Endothelial cell of hepatic sinusoid (primary cell): ENCODE measurements at regions not wholly inside any gene's neighbourhood (a gene's known extent, or its start where the extent isn't known, plus 50 kb on each side); places are given as distances from the start of the nearest gene placed in this dataset.

Source experiments
- in situ Hi-C: cut with HindIII; loops from 2 replicates; pipeline ENCODE4 v1.10.0; 2017; ENCODE audit warnings: low sequenced_read_pairs

- in situ Hi-C loops, result no loop called here
These were observed 114.8 kb upstream of the NAV2 start for GRCh38 chr11:19597876-19598275.

DNA sequence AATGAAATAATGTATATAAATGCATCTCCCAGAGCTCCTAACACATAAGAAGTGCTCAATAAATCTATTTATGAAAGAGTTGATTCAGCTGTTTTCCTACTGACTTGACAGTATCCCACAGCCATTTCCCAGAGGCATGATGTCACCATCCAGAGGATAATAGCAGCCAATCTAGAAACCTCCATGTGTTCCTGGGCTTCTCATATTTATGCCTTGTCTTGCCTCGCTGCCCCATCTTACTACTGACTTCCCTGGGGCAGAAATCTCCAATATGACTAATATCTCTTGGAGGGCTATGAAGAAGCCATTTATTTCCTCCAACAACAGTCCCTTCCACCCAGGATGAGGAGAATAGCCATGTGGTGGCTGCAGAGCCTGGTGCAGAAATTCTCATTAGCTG is 115.4 kb upstream of the NAV2 start:
- in situ Hi-C loops, result no loop called here

- in situ Hi-C loops, result no loop called here
These were observed 116.5 kb upstream of the NAV2 start for GRCh38 chr11:19595840-19596751.

DNA sequence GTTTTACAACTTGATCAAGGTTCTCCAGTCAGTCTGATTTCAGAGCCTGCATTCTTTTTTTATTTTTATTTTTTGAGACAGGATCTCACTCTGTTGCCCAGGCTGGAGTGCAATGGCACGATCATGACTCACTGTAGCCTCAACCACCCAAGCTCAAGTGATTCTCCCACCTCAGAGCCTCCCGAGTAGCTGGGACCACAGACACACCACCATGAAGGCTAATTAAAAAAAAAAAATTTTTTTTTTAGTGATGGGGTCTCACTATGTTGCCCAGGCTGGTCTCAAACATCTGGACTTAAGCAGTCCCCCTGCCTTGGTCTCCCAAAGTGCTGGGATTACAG is 117.2 kb upstream of the NAV2 start:
- in situ Hi-C loops, result no loop called here

DNA sequence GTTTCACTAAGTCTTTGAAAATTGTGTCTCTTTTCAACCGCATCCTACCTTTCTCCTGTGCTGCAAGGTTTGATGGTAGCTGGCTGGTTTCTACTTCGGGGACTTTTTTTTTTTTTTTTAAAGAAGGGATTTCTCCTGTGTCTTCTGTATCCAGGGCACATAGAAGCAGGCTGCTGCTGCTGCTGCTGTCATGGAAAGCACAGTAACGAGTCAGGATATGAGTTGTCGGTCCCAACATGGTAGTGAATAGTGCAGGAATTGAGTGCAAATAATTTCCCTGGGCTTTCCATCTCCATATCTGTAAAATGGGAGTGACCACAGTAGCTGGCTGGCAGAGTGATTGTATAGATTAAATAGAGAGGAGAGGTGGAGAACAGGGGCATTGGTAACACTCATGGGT is 118.3 kb upstream of the NAV2 start:
- in situ Hi-C loops, result loop anchor here (5.0 kb wide), 1 partner anchor 48 kb away; no protein-coding TSS in a partner anchor

- in situ Hi-C loops, result loop anchor here (5.0 kb wide), 1 partner anchor 49 kb away; no protein-coding TSS in a partner anchor
These were observed 119.8 kb upstream of the NAV2 start for GRCh38 chr11:19592842-19593241.

GRCh38 chr11:19589567-19590260 is 122.9 kb upstream of the NAV2 start:
- in situ Hi-C loops, result loop anchor here (5.0 kb wide), 1 partner anchor 53 kb away; no protein-coding TSS in a partner anchor

DNA sequence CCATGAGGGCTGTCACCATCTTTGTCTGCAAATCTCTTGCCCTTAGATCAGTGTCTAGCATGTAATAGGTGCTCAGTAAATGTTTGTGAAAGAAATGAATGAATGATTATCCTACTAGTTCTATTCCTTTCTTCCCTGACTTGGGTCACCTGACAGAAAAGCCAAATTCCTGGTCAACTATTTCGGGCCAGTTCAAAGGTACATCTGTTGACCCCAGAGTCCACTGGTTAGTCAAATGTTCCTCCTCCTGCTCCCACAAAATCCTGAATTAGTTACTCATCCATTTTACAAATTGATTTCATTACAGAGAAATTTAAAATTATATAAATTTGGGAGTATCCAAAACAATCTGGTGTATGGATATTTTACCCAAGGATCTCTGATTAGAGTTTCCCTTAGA is 124.7 kb upstream of the NAV2 start:
- in situ Hi-C loops, result no loop called here

- in situ Hi-C loops, result no loop called here
These were observed 132.0 kb upstream of the NAV2 start for GRCh38 chr11:19580646-19581045.

- in situ Hi-C loops, result no loop called here
These were observed 132.7 kb upstream of the NAV2 start for GRCh38 chr11:19579957-19580356.

DNA sequence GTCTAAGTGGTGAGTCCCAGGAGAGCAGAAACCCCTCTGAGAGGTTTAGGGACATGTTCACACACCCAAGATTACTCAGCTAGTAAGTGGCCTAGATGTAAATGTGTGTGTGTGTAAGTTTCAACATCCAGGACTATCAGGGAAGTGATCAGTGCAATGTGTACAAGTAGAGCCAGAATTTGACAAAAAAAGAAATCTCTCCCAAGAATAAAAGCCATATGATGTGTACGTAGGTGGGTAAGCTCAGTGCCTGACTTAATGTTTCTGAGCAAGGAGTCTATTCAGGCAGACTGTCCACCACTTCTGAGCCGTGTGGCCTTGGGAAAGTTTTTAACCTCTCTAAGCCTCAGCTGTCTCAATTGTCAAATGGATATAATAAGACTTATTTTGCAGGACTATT is 133.8 kb upstream of the NAV2 start:
- in situ Hi-C loops, result no loop called here

DNA sequence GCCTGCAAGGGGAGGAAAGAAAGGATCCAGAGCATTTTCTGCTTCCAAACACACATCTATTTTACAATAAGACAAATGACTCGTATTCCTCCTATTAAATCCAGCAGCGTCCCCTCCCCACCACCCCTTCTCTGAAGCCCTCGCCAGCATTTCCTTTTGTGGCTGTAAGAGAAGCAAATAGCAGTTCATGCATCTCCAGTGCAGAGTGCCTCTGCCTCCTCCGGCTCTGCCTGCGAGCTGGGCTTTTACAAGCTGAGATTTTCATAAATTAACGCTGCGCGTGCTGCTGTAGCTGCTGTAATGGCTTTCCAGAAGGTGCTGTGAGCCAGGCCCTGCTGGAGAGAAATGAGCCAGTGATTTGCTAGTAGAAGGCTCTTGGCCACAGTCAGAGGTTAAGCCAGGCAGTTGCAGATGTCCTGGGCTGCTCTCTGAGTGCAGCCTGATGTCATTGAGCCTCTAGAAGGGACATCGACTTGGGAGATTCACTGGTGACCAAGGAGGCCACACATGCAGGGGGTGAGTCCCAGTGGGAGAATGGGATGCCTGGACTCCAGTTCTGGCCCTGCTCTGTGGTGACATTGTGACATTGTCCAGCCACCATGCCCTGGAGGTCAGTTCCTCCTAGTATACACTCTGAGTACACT is 134.5 kb upstream of the NAV2 start:
- in situ Hi-C loops, result no loop called here

DNA sequence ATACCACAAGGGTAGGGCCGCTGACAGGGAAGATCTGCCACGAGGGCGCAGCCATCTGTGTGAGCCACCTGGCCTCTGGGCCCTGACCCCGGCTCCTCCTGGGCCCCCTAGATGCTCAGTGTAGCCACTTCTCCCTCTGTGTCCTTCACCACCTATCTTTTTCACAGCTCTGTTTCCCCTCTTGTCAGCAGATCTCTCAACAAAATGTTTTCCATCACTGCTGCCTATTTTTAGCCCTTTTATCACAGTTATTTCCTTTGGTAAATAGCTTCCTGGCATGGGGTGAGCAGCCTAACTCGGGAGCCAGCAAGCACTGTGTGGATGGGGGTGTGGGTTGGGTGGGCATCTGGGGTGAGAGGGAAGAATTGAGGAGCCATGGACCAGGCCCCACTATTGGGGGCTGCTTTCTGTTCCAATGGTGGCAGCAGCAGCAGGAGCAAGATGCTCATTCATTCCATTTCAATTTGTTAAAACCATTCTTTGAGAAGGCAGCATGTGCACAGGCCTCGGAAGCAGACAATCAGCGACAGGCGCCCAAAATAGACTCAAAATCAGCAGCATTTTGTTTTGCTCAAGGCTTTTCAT is 135.2 kb upstream of the NAV2 start:
- in situ Hi-C loops, result no loop called here

DNA sequence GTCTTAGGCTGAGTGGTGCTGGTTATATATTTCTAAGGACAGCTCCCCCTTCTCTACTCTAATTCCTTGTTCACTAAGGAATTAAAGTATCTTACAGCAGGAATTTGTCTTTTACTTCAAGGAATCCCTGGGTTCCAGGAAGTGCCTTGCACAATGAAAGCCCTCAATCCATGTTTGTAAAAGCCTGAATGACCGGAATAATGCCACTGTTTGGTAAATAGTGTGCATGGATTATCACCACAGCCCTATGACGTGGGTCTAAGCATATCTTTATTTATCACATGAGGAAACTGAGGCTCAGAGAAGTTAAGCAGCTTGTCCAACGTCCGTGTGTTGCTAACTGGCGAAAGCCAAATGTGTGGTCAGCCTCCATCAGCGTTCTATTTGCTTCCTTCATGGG is 135.7 kb upstream of the NAV2 start:
- in situ Hi-C loops, result no loop called here

GRCh38 chr11:19576054-19576453 is 136.6 kb upstream of the NAV2 start:
- in situ Hi-C loops, result no loop called here

- in situ Hi-C loops, result loop anchor here (5.0 to 25.0 kb wide), 2 partner anchors 142 to 337 kb away; no protein-coding TSS in a partner anchor
These were observed 137.7 kb upstream of the NAV2 start for GRCh38 chr11:19574916-19575315.

DNA sequence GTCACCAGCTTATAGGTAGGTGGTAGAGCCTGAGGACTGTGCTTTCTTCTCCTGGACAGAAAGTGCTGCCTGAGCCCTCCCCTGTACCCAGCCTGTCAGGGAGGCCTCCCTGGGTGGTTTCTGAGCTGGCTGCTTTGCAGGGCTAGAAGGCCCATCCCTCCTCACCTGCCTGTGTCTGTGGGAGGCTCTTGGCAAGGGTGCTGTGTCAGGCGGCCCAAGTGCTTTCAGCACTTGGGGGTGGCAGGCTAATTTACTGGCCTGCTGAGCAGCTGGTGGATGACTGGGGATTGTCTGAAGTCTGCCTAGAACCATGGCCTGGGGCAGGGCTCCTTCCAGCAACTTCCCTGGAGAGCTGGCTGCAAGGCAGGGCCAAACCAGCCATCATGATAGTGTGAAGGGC is 139.0 kb upstream of the NAV2 start:
- in situ Hi-C loops, result loop anchor here (5.0 to 25.0 kb wide), 2 partner anchors 144 to 339 kb away; no protein-coding TSS in a partner anchor

DNA sequence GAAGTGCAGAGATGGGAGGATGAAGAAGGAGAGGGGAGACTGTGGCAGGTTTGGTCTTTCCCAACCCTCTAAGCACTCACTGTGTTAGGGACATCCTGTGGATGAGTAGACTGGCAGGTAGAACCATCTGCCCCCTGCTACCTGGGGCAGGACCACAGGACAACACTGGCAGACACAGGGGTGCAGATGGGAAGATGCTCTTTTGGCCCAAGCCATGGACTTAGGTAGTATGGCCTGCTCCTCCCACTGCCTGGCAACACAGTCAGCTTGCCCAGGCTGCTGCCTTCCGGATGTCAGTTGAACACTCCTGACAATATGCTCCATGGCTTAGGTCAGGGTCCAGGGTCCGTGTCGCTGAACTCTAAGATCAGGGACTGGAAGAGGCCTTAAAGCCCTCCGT is 140.7 kb upstream of the NAV2 start:
- in situ Hi-C loops, result loop anchor here (5.0 to 25.0 kb wide), 2 partner anchors 145 to 340 kb away; no protein-coding TSS in a partner anchor

DNA sequence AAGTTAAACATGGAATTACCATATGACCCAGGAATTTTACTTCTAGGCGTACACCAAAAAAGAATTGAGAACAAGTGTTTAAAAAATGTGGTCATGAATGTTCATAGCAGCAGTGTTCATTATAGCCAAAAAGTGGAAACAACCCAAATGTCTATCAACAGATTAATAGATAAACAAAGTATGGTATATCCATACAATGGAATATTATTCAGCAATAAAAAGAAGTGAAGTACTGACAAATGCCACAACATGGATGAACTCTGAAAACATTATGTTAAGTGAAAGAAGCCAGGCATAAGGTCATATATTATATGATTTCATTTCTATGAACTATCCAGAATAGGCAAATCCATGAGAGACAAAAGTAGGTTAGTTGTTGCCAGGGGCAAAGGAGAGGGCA is 141.7 kb upstream of the NAV2 start:
- in situ Hi-C loops, result loop anchor here (5.0 to 25.0 kb wide), 2 partner anchors 146 to 341 kb away; no protein-coding TSS in a partner anchor

- in situ Hi-C loops, result loop anchor here (25.0 kb wide), 1 partner anchor 344 kb away; no protein-coding TSS in a partner anchor
These were observed 144.6 kb upstream of the NAV2 start for GRCh38 chr11:19567996-19568395.
